NOMO-1 treated with DMSO at 0.1 percent for 48 hours (cell line): ENCODE measurements at regions not wholly inside any gene's neighbourhood (a gene's known extent, or its start where the extent isn't known, plus 50 kb on each side); places are given as distances from the start of the nearest gene placed in this dataset.
A peak's percentile ranks its signal among the peaks of the same experiment; 100 is the strongest.
"Not testable (repeated sequence)": the region's sequence is repeated elsewhere in the genome, so short reads cannot be mapped to it uniquely, and the experiment has no call there.

Experiments
- DNase-seq: peaks from one replicate; lab custom pipeline; 2025; ENCODE audit not compliant: unreplicated experiment; lab: John Stamatoyannopoulos, UW

- DNase-seq, result no peak
Observed at GRCh38 chr21:28431527-28432200, 561.0 kb downstream of the LTN1 start.

DNA sequence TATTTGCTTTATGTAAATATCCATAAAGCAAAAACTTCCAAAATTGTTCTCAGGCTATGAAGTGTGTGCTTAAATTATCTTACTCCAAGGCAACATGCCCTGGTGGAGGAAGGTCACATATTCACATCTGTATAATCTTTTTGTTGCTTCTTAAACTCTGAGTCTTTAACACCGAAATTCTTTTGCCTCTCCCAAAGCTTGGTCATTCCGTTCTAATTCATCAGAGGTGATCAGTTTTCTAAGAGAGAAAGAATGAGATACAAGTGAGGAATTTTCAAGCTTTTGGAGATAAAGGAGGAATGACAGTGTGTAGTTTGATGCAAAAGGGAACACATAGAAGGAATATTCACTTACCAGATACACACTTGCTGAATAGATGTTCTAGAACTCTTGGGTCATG, 561.7 kb downstream of the LTN1 start:
- no peak for DNase-seq

DNA sequence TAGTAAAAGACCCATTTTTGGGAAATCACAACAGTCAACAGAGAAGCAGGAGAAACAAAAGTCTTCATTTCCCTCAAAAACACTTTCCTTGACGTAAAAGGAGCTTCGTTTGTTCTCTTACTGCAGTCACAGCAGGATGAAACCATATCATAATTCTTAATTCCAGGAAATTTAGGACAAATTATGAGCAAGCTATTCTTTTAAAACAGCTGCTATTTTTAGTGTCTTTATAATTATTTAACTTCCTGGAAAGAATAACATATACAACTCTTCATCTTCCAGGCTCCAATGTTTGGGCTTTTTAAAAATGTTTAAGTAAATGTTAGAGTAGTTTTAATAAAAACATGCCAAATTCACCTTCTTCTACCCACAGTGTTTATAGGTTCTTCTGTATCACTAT, 563.5 kb downstream of the LTN1 start:
- no peak for DNase-seq

DNA sequence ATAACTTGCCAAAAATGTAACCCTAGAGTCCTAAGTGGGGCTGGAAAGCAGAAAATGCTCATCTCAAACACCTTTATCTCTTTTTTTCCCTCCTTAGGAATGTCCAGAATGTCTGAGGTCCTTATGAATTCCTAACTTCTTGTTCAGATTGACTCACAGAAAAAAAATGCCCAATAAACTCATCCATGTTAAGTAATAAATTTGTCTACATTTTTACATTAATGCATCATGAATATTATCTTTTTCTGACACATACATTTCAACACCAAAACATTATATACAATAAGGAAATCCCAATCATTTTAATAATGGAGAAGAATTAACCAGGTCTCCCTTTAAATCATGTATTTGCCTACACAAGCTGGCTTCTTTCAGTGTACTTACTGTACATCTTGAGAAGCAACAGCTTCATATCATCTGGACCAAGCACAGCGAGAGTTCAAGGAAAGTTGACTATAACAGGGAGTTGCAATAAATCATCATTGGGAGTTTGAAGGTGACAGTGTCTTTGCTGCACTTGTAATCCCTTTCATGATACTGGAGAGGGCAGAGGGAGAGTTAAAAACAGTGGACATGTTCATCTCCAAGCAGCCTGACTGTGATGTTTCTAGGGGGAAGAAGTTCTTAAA, 565.2 kb downstream of the LTN1 start:
- no peak for DNase-seq

- DNase-seq, result no peak
Observed at GRCh38 chr21:28426545-28426944, 566.1 kb downstream of the LTN1 start.

GRCh38 chr21:28423521-28424190, 569.0 kb downstream of the LTN1 start:
- no peak for DNase-seq

DNA sequence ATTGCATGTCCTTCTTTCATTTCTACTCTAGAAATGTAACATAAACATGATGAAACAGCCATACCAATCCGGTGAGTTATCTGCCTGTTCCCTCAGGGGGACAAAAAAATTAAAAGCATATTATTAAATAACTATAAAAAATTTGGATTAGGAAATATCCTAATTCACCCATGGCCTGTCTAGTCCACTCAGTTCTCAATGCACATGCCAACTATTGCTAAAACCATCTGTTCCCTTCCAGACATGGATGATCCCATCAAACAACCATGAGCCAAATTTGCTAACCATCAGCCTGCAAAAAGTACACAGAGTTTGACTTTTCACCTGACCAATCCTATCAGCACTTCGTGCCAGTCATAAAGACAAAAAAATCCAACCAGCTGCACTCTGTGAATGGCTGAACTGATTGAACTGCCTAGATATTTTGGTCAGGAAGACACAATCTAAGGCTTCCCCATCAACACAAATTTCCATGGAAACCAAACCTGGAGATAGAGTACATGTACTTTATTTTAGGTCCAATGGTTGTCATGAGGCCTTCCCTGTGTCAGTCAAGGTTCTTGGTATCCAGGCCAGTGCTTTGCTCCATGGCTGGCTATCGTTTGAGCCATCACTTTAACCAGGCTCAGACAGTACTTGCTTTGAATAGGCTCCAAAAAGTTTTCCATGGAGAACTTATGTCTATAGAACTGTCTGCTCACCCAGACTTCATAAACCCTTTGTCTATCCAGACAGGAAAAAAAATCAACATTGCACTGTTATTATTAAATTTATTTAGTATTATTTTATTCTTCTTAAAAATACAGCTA, 570.8 kb downstream of the LTN1 start:
- DNase-seq, result no peak

DNA sequence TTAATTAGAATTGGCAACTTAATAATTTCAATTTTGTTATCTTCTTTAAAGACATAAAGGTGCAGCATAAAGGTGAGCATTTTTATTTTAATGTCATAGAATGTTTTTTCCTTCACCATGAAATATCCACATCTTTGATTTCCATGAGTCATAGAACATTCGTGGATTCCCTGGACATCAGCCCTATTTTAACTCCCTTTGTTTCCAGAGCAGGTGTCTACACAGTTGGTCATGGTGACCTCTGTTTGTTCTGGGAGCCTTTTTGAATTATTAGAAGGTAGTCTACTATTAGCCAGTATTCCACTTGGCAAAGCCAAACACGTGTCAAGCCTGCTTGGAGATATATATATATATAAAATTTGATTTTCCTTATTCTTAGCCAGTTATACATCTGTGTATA, 572.9 kb downstream of the LTN1 start:
- no peak for DNase-seq

GRCh38 chr21:28418726-28419514, 573.8 kb downstream of the LTN1 start:
- no peak for DNase-seq

DNA sequence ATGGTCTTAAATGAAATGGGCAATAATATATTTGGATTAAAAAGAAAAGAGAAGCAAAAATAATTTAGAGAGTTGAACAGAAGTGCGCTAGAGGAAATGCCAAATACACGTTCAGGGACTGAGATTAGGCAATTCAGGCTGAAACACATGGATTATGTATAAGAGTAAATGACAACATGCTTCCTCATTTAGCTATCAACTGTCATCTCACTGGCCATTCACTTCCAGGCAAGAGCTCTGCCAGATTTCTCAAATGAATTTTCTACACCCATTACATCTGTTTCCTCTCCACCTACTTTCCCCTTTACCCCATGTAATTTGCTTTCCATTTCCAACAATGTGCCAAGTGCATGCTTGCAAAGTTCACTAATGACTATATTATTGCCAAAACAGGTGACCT, 582.4 kb downstream of the LTN1 start:
- peak; percentile 93 for DNase-seq

GRCh38 chr21:28402616-28402989, 590.1 kb downstream of the LTN1 start:
- no peak for DNase-seq

GRCh38 chr21:28397040-28397439, 595.6 kb downstream of the LTN1 start:
- no peak for DNase-seq

DNA sequence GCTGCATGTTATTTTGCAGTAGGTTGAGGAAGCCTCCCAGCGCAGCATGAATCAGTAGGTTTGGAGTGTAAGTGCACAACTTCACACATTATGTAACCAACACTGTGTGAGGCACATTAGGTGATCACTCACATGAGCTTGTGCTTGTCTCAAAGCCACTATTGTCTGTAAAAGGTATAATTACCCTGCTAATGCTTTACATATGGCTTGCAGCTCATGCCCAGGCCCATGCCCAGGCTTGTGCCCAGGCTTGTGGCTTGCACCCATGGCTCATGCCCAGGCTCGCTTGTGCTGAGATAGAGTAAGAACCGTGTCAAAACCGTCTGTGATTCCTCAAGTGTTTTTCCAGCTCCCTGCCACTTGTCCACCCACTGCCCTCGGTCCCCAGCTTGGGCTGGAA, 596.3 kb downstream of the LTN1 start:
- no peak for DNase-seq

DNA sequence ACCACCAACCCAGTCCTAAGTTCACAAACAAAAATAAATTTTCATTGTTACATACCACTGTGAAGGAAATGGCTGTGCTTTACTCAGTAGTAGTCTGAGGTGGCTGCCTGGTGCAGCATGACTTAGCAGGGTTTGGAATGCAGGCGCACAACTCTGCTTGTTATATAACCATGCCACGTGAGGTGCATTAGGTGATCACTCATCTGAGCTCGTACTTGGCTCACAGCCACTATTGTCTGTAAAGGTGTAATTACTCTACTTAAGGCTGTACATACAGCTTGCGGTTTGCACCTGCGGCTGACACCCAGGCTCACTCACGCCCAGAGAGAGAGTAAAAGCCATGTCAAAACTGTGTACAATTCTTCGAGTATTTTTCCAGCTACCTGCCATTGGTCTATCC, 599.4 kb downstream of the LTN1 start:
- DNase-seq, result no peak

DNA sequence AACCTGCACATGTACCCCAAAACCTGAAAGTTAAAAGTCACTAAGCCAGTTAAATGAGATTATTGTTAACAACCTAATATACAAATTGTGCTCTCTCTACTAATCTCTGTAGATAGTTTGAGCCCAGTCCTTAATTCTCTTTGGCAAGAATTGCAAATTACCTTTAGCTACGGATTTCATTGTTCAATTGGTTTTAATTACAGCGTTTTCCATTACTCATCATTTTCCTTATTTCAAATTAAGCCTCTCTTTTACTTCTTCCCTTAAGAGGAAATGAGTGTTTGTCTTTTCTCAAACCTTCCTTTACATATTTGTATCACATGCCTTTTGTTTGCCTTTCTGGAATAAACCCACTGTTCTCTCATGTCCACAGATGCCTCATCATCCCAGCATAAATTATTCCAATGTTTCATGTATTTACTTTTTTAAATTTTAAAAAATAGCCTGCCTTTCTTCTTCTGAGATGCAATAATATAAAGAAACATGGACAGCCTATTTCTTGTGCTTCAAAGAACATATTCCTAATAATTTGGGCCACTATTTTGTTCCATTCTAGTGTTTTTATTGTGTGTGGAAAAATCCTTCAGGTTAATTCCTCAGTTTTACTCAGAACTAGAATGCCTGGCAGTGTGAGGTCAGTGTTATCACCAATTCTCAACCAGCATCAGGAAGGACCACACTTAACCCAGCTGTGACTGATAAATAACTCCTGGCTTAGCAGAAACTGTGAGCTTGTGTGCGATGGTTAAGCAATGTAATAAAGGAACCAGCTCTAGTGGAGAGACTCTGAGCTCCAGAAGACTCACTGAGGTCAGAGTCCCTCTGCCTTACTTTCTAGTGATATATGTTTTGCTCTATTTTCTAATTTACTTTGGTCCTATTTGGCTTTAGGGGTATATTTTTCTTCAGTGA, 600.5 kb downstream of the LTN1 start:
- DNase-seq, result no peak

DNA sequence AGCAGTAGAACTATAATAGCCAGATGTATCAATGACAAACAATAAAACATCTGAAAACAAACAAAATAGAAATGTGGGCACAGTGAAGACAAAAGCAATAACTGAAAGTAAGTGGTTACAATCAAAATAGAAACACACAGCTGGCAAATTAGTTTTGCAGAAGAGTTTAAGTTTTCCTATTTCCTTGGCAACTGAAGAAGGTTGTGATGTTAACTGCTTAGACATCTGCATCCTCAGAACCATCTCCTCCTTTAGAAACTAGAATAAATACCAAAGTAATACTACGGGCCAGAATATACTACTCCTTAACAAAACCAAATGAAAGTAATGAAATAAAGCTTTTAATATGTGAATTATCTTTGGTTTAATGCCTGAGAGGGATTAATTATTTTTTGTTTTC, 605.5 kb downstream of the LTN1 start:
- DNase-seq, result no peak

DNA sequence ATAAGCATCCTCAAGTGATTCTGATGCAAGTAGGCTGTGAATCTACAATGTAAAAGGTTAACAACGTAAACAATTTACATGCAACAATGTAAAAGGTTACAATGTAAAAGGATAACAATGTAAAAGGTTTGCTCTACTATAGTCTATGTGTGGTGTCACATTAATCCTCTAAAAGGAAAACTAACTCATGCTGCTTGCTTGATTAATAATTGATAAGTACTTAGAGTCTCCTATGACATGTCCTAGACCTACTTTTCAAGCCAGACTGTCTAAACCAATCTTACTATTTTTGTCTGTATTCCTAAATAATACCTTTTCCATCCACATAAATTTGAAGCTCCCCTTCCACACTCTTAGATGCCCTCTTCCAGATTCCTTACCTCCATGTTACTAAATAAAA, 606.8 kb downstream of the LTN1 start:
- no peak for DNase-seq

- DNase-seq, result not testable (repeated sequence)
Observed at GRCh38 chr21:28381000-28381745, 611.5 kb downstream of the LTN1 start.

- DNase-seq, result no peak
Observed at GRCh38 chr21:28380241-28380640, 612.4 kb downstream of the LTN1 start.
